Gastroesophageal sphincter (tissue), 3 donors: ENCODE measurements at regions not wholly inside any gene's neighbourhood (a gene's known extent, or its start where the extent isn't known, plus 50 kb on each side); places are given as distances from the start of the nearest gene placed in this dataset.

Experiments used
- CTCF ChIP-seq, 4 experiments: fragments of 200-600 bp in 2 of 4; fragments of 450-650 bp in 2 of 4; sonication (generic) in 1 of 4; IDR thresholded peaks; one replicate each; pipeline ENCODE4 v1.5.1; 2017 to 2019; ENCODE audit warnings: antibody characterized with exemption in 4 of 4, mild to moderate bottlenecking in 2 of 4, moderate library complexity in 2 of 4
- POLR2AphosphoS5 ChIP-seq: sonication (generic); formaldehyde crosslinking; IDR thresholded peaks from one replicate; pipeline ENCODE4 v1.6.1; 2017; ENCODE audit warnings: antibody characterized with exemption

- TF ChIP-seq CTCF (IDR thresholded peaks at IDR 0.05) (no peak), POLR2AphosphoS5 (no peak)
Observed at GRCh38 chr14:58881433-58881832, 243.7 kb downstream of the DACT1 start.
